Osteoblast (primary cell): ENCODE measurements at regions not wholly inside any gene's neighbourhood (a gene's known extent, or its start where the extent isn't known, plus 50 kb on each side); places are given as distances from the start of the nearest gene placed in this dataset.

ENCODE experiments used
- DNase-seq: peaks from one replicate; pipeline ENCODE4 v3.0.0; 2011; ENCODE audit warnings: low spot score, mixed read lengths; ENCODE audit not compliant: insufficient read length; ENCODE audit errors: missing footprints
- H2AFZ ChIP-seq: 2 replicates; pipeline ENCODE4 v1.6.0; 2011; ENCODE audit warnings: mild to moderate bottlenecking, low read length
- H3K27ac ChIP-seq: 2 replicates; pipeline ENCODE4 v1.5.1; 2011; ENCODE audit warnings: mild to moderate bottlenecking, low read depth, low read length, moderate library complexity
- H3K27me3 ChIP-seq: 2 replicates; pipeline ENCODE4 v1.6.0; 2012; ENCODE audit warnings: mild to moderate bottlenecking, control low read depth, inconsistent platforms, low read length, moderate library complexity; ENCODE audit not compliant: insufficient read depth
- H3K36me3 ChIP-seq: 2 replicates; pipeline ENCODE4 v1.5.1; 2011; ENCODE audit warnings: mild to moderate bottlenecking, low read length, control low read depth, moderate library complexity; ENCODE audit not compliant: insufficient read depth
- H3K4me1 ChIP-seq: 2 replicates; pipeline ENCODE4 v1.5.1; 2011; ENCODE audit warnings: mild to moderate bottlenecking, low read length, control low read depth, moderate library complexity; ENCODE audit not compliant: insufficient read depth
- H3K4me2 ChIP-seq: 2 replicates; pipeline ENCODE4 v1.6.0; 2011; ENCODE audit warnings: mild to moderate bottlenecking, low read length; ENCODE audit not compliant: insufficient read depth
- H3K4me3 ChIP-seq: fragments of 200-600 bp; sonication (generic); 3 replicates; pipeline ENCODE4 v1.5.1; 2012; ENCODE audit warnings: mild to moderate bottlenecking, low read length, inconsistent platforms; ENCODE audit not compliant: insufficient read depth
- H3K79me2 ChIP-seq: 2 replicates; pipeline ENCODE4 v1.6.0; 2012; ENCODE audit warnings: mild to moderate bottlenecking, low read length, control low read depth, inconsistent platforms; ENCODE audit not compliant: insufficient read depth
- H3K9me3 ChIP-seq: 2 replicates; pipeline ENCODE4 v1.5.1; 2011; ENCODE audit warnings: low read depth, low read length, control low read depth
- H4K20me1 ChIP-seq: 2 replicates; pipeline ENCODE4 v1.6.0; 2012; ENCODE audit warnings: mild to moderate bottlenecking, low read length, control low read depth; ENCODE audit not compliant: insufficient read depth
- TF ChIP-seq, protein P1 (sequence below): IDR thresholded peaks from 2 replicates; pipeline ENCODE4 v1.5.1; 2011; ENCODE audit warnings: mild to moderate bottlenecking, low read depth, low read length, moderate library complexity; ENCODE audit errors: extremely low read depth

DNA sequence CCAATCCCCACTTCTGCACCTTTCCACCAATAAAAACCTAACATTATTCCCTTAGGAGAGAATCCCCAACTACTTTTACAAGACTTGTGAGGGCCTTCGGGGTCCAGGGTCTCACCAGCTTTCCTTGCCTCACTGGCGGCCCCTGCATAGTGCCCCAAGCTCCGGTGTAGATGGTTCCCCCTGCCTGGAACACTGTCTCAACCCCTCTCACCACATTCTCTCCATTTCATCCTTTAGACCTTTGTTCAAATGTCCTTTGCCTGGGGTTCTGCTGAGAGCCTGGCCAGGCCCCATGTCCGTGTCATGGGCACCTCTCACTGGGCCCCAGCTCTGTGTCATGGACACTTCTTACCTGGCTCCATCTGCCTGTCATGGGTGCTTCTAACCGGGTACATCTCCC, 64.5 kb upstream of the SORCS3 start:
- Histone ChIP-seq H3K27ac (no peak overlapping the region), H3K4me2 (no peak overlapping the region), H3K4me1 (no peaks in the 10 kb centered on the region), H3K79me2 (no peaks in the 10 kb centered on the region), H3K27me3 (no peaks in the 10 kb centered on the region), H2AFZ (no peak overlapping the region), H3K36me3 (no peaks in the 10 kb centered on the region), H3K9me3 (no peaks in the 10 kb centered on the region), H3K4me3 (no peak overlapping the region), H4K20me1 (no peaks in the 10 kb centered on the region)
- no peak for DNase-seq
- TF ChIP-seq, protein P1, sequence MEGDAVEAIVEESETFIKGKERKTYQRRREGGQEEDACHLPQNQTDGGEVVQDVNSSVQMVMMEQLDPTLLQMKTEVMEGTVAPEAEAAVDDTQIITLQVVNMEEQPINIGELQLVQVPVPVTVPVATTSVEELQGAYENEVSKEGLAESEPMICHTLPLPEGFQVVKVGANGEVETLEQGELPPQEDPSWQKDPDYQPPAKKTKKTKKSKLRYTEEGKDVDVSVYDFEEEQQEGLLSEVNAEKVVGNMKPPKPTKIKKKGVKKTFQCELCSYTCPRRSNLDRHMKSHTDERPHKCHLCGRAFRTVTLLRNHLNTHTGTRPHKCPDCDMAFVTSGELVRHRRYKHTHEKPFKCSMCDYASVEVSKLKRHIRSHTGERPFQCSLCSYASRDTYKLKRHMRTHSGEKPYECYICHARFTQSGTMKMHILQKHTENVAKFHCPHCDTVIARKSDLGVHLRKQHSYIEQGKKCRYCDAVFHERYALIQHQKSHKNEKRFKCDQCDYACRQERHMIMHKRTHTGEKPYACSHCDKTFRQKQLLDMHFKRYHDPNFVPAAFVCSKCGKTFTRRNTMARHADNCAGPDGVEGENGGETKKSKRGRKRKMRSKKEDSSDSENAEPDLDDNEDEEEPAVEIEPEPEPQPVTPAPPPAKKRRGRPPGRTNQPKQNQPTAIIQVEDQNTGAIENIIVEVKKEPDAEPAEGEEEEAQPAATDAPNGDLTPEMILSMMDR: no peak

- no peak overlapping the region for H3K27ac ChIP-seq
- TF ChIP-seq, protein P1: no peak
- no peaks in the 10 kb centered on the region for H3K36me3 ChIP-seq
- H3K79me2 ChIP-seq: no peaks in the 10 kb centered on the region
- no peaks in the 10 kb centered on the region for H3K27me3 ChIP-seq
- no peak overlapping the region for H3K4me3 ChIP-seq
- H3K4me1 ChIP-seq: no peaks in the 10 kb centered on the region
- H4K20me1 ChIP-seq: no peaks in the 10 kb centered on the region
- no peak overlapping the region for H3K4me2 ChIP-seq
- H2AFZ ChIP-seq: no peak overlapping the region
- no peak for DNase-seq
- no peaks in the 10 kb centered on the region for H3K9me3 ChIP-seq
Observed at GRCh38 chr10:104577163-104577562, 63.9 kb upstream of the SORCS3 start.

DNA sequence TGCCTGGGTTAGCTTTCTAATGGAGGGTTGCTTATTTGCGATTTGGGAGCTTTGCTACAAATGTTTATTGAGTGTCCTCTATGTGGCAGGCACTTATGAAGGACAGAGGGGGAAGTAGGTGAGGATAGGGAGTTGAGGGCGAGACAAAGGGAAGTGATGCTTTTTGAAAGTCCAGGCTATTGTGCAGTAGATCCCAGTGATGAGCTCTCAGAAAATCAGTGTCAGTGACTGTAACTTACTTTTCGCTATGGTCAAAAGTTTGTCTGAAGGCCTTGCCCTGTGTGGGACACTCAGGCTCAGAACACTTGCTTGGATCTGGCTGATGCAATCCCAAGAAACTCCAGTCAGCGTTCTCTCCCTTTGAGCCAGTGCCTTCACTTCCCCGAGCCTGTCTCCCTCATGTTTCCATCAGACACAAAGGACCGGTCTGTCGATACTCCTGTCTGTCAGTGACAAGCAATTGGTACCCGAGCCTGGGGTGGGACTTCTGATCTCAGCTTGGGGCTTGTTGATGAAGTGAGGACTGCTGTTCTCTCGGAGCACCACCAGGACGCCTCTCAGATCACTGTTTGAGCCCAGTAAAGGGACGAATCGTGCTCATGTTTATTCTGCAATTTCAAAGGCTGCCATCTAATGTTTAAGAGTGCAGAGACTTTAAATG, 63.1 kb upstream of the SORCS3 start:
- Histone ChIP-seq H3K27ac (no peak overlapping the region), H3K9me3 (no peaks in the 10 kb centered on the region), H3K79me2 (no peaks in the 10 kb centered on the region), H3K36me3 (no peaks in the 10 kb centered on the region), H2AFZ (peak overlapping the region; percentile 15), H3K27me3 (no peaks in the 10 kb centered on the region), H3K4me2 (no peak overlapping the region), H4K20me1 (no peaks in the 10 kb centered on the region), H3K4me3 (no peak overlapping the region), H3K4me1 (no peaks in the 10 kb centered on the region)
- no peak for DNase-seq
- TF ChIP-seq, protein P1: no peak

DNA sequence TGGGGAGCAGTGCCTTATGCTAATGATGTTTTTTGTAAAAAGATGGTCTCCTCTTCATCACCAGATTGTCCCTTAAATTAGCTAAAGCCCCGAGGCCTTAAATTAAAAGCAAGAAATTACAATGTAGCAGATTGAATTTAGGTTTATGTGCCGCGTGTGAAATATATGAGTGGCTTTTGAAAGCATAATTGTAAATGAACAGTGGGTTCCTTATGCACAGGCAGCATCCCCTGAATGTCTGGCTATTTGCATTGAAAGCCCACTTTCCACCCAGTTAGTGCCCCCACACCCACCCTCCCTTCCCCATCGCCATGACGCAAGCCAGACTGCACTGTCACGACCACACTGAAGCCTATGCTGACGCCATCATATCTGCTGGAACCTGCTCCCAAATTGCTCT, 62.4 kb upstream of the SORCS3 start:
- Histone ChIP-seq H3K36me3 (no peaks in the 10 kb centered on the region), H3K4me2 (no peak overlapping the region), H3K27me3 (no peaks in the 10 kb centered on the region), H3K4me1 (no peaks in the 10 kb centered on the region), H3K9me3 (no peaks in the 10 kb centered on the region), H3K4me3 (no peak overlapping the region), H3K79me2 (no peaks in the 10 kb centered on the region), H4K20me1 (no peaks in the 10 kb centered on the region), H2AFZ (no peak overlapping the region), H3K27ac (no peak overlapping the region)
- TF ChIP-seq, protein P1: no peak
- no peak for DNase-seq
